Breast epithelium (tissue), 3 donors: ENCODE measurements at regions not wholly inside any gene's neighbourhood (a gene's known extent, or its start where the extent isn't known, plus 50 kb on each side); places are given as distances from the start of the nearest gene placed in this dataset.

Experiments used
- POLR2A ChIP-seq: fragments of 450-650 bp; IDR thresholded peaks from one replicate; pipeline ENCODE4 v1.6.1; 2016; ENCODE audit warnings: antibody characterized with exemption, mild to moderate bottlenecking, moderate library complexity
- TF ChIP-seq, protein P1 (sequence below), 3 donors: fragments of 450-650 bp; IDR thresholded peaks; one replicate each; pipeline ENCODE4 v1.5.1; 2016 to 2017; ENCODE audit warnings: antibody characterized with exemption in 3 of 3, mild to moderate bottlenecking in 3 of 3, moderate library complexity in 3 of 3

DNA sequence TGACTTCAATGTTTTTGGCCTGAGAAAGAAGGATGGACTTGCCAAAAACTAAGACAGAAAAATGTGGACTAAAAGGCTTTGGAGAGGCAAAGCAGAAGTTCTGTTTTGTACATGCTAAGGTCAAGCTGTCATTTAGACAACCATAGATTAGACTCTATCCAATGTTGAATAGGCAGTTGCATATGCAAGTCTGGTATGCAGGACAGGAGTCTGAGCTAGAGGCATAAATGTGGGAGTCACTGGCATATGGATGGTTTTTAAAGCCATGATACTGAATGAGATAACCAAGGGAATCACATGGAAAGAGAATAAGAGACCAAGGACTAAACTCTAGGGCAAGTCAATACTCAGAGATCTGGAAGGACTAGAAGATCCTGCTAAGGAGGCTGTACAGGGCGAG, 164.1 kb downstream of the LSM5 start:
- TF ChIP-seq, protein P1, sequence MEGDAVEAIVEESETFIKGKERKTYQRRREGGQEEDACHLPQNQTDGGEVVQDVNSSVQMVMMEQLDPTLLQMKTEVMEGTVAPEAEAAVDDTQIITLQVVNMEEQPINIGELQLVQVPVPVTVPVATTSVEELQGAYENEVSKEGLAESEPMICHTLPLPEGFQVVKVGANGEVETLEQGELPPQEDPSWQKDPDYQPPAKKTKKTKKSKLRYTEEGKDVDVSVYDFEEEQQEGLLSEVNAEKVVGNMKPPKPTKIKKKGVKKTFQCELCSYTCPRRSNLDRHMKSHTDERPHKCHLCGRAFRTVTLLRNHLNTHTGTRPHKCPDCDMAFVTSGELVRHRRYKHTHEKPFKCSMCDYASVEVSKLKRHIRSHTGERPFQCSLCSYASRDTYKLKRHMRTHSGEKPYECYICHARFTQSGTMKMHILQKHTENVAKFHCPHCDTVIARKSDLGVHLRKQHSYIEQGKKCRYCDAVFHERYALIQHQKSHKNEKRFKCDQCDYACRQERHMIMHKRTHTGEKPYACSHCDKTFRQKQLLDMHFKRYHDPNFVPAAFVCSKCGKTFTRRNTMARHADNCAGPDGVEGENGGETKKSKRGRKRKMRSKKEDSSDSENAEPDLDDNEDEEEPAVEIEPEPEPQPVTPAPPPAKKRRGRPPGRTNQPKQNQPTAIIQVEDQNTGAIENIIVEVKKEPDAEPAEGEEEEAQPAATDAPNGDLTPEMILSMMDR (IDR thresholded peaks at IDR 0.05) = no peak
- TF ChIP-seq POLR2A = no peak
